GM12878 (cell line): ENCODE measurements at regions not wholly inside any gene's neighbourhood (a gene's known extent, or its start where the extent isn't known, plus 50 kb on each side); places are given as distances from the start of the nearest gene placed in this dataset.

Experiments
- ATAC-seq: fragments of 200-7000 bp; cut with Tn5 transposase; 3 replicates; pipeline ENCODE4 v1.9.1; 2020; ENCODE audit warnings: mild to moderate bottlenecking, moderate library complexity
- BruUV-seq: library from RNA; stranded (reverse); fragments of 400-500 nt; replicated peaks from 2 replicates; lab custom pipeline; 2021; lab: Mats Ljungman, UMichigan
- CTCF ChIA-PET: fragments of 300-600 bp; sonication (Branson Sonifier 250); formaldehyde crosslinking; extraction: SDS; loops from one replicate; lab custom pipeline; 2021; ENCODE audit warnings: inconsistent platforms; lab: Yijun Ruan, JAX
- POLR2A ChIA-PET: fragments of 350-600 bp; formaldehyde crosslinking; extraction: SDS; loops from one replicate; lab custom pipeline; 2021; ENCODE audit warnings: inconsistent platforms; lab: Charles Lee
- RAD21 ChIA-PET: fragments of 300-600 bp; sonication (Branson Sonifier 250); formaldehyde crosslinking; loops from one replicate; lab custom pipeline; 2023; ENCODE audit warnings: antibody characterized with exemption; ENCODE audit not compliant: unreplicated experiment; lab: Charles Lee
- SMC1A ChIA-PET: fragments of 300-600 bp; sonication (Branson Sonifier 250); formaldehyde crosslinking; loops from one replicate; lab custom pipeline; 2023; ENCODE audit not compliant: unreplicated experiment, uncharacterized antibody; lab: Charles Lee
- DNase-seq: peaks from one replicate; pipeline ENCODE4 v3.0.0-alpha.2; 2011; ENCODE audit warnings: low read depth, low spot score
- FAIRE-seq: peaks from 3 replicates; lab custom pipeline; 2011; peaks lifted over from hg19 to GRCh38; lab: Jason Lieb, UNC
- H2AFZ ChIP-seq: 2 replicates; pipeline ENCODE4 v1.6.0; 2011; ENCODE audit warnings: low read depth, low read length, control low read depth; ENCODE audit not compliant: control insufficient read depth
- H3K27ac ChIP-seq: 2 replicates; pipeline ENCODE4 v1.5.1; 2011; ENCODE audit warnings: control low read depth; ENCODE audit not compliant: control insufficient read depth, insufficient read depth
- H3K27me3 ChIP-seq, 2 experiments: replicated peaks in 1 of 2; 2 replicates each; pipeline versions ENCODE4 v1.6.0 to v1.6.1; 2011; ENCODE audit warnings: low read length in 1 of 2; ENCODE audit not compliant: control insufficient read depth in 2 of 2, insufficient read depth in 2 of 2
- H3K36me3 ChIP-seq, 2 experiments: 2 replicates each; pipeline ENCODE4 v1.5.1; 2011; ENCODE audit warnings: low read length in 1 of 2; ENCODE audit not compliant: control insufficient read depth in 2 of 2, insufficient read depth in 2 of 2
- H3K4me1 ChIP-seq: 2 replicates; pipeline ENCODE4 v1.6.1; 2011; ENCODE audit warnings: mild to moderate bottlenecking, low read length, moderate library complexity, mixed read lengths; ENCODE audit not compliant: control insufficient read depth, insufficient read depth
- H3K4me2 ChIP-seq: 2 replicates; pipeline ENCODE4 v1.6.0; 2011; ENCODE audit warnings: control low read depth; ENCODE audit not compliant: control insufficient read depth, insufficient read depth
- H3K4me3 ChIP-seq: fragments of 200-600 bp; sonication (generic); 2 replicates; pipeline ENCODE4 v1.5.1; 2016
- H3K79me2 ChIP-seq: 2 replicates; pipeline ENCODE4 v1.6.0; 2011; ENCODE audit warnings: low read length; ENCODE audit not compliant: control insufficient read depth, insufficient read depth
- H3K9ac ChIP-seq: 2 replicates; pipeline ENCODE4 v1.8.0; 2011; ENCODE audit warnings: low read length, control low read depth, mixed read lengths; ENCODE audit not compliant: control insufficient read depth, insufficient read depth
- H3K9me3 ChIP-seq: replicated peaks from 3 replicates; pipeline ENCODE4 v1.5.1; 2011; ENCODE audit warnings: mild to moderate bottlenecking, low read length; ENCODE audit not compliant: control insufficient read depth, insufficient read depth
- H4K20me1 ChIP-seq: 2 replicates; pipeline ENCODE4 v1.6.0; 2011; ENCODE audit not compliant: control insufficient read depth, insufficient read depth
- BCL3 ChIP-seq: IDR thresholded peaks from 2 replicates; pipeline ENCODE4 v1.6.1; 2011; ENCODE audit warnings: borderline replicate concordance, low read depth, mild to moderate bottlenecking, moderate library complexity, low read length; ENCODE audit not compliant: insufficient read depth, poor library complexity, severe bottlenecking
- JUND ChIP-seq: IDR thresholded peaks from 2 replicates; pipeline ENCODE4 v1.6.1; 2012; ENCODE audit warnings: low read depth, mild to moderate bottlenecking, low read length, improper control_type of control experiment, moderate library complexity
- MAX ChIP-seq: IDR thresholded peaks from 2 replicates; pipeline ENCODE4 v1.6.1; 2012; ENCODE audit warnings: low read depth, low read length, improper control_type of control experiment
- NFYB ChIP-seq: IDR thresholded peaks from 2 replicates; pipeline ENCODE4 v1.6.1; 2011; ENCODE audit warnings: low read depth, mild to moderate bottlenecking, low read length, improper control_type of control experiment, moderate library complexity; ENCODE audit not compliant: insufficient read depth
- SUZ12 ChIP-seq: fragments of 200-600 bp; sonication (generic); IDR thresholded peaks from one replicate; pipeline ENCODE4 v1.6.1; 2018; ENCODE audit warnings: antibody characterized with exemption, mild to moderate bottlenecking; ENCODE audit not compliant: unreplicated experiment
- ZNF622 ChIP-seq: fragments of 450-650 bp; IDR thresholded peaks from 2 replicates; pipeline ENCODE4 v1.6.1; 2017; ENCODE audit warnings: mild to moderate bottlenecking, inconsistent platforms
- WGBS: methylation state at CpG from one replicate; pipeline ENCODE4 v1.1.6; 2016; ENCODE audit warnings: low lambda C conversion rate; ENCODE audit not compliant: insufficient replicate concordance, insufficient coverage; ENCODE audit errors: missing lambda C conversion rate; 5-methylcytosine and 5-hydroxymethylcytosine counted together
- in situ Hi-C: fragments of 300-500 bp; cut with MboI; formaldehyde crosslinking; loops from 9 replicates; pipeline ENCODE4 v1.14.3; 2018; ENCODE audit warnings: mixed read lengths
- intact Hi-C: fragments of 100-400 bp; cut with micrococcal nuclease; formaldehyde crosslinking; loops from one replicate; pipeline ENCODE4 v1.14.2; 2022; ENCODE audit not compliant: unreplicated experiment

GRCh38 chr6:87806635-87807034 lies 104.6 kb upstream of the AKIRIN2 start:
- DNase-seq (no peak), FAIRE-seq (no peak), ATAC-seq (no peak; the same call in 2 of the 3 replicates)
- ChIA-PET POLR2A (interaction anchor here (0.6 to 2.5 kb wide), 10 partner anchors 9 to 123 kb away, joined by 3 to 8 read pairs (median 4); partner anchors contain the start of gene AKIRIN2), SMC1A (interaction anchor here (1.1 to 6.5 kb wide), 19 partner anchors 9 to 319 kb away, joined by 3 to 41 read pairs (median 7); partner anchors contain the start of gene AKIRIN2), RAD21 (interaction anchor here (0.5 to 6.2 kb wide), 15 partner anchors 8 to 1112 kb away, joined by 3 to 53 read pairs (median 5); partner anchors contain the start of genes ORC3 and RARS2), CTCF (interaction anchor here (1.3 to 1.8 kb wide), 7 partner anchors 10 to 1064 kb away, joined by 4 to 8 read pairs (median 5); no protein-coding TSS in a partner anchor)
- Histone ChIP-seq H3K9me3 (no peaks in the 10 kb centered on the region), H3K4me1 (peaks cover 28% of the 10 kb centered on the region), H3K4me3 (no peak overlapping the region), H3K36me3 (no peaks in the 10 kb centered on the region), H3K27ac (peak overlapping the region; percentile 65), H3K27me3 (no peaks in the 10 kb centered on the region), H4K20me1 (no peaks in the 10 kb centered on the region), H3K9ac (no peak overlapping the region), H3K79me2 (no peaks in the 10 kb centered on the region), H3K4me2 (peak overlapping the region; percentile 59; the same call in 1 of the 2 replicates), H2AFZ (no peak overlapping the region)
- in situ Hi-C loops, result no loop called here
- intact Hi-C loops, result loop anchor here (5.0 kb wide), 1 partner anchor 409 kb away; no protein-coding TSS in a partner anchor
- no TSS peak for BruUV-seq
- TF ChIP-seq SUZ12, result no peak
- no peak for TF ChIP-seq ZNF622
- TF ChIP-seq MAX, result no peak
- TF ChIP-seq BCL3, result no peak
- TF ChIP-seq JUND, result no peak
- TF ChIP-seq NFYB, result no peak
- 98% methylated on average over 4 of the region's 4 CpGs for whole genome bisulfite sequencing
